ENCODE measurements at regions not wholly inside any gene's neighbourhood (a gene's known extent, or its start where the extent isn't known, plus 50 kb on each side); places are given as distances from the start of the nearest gene placed in this dataset.
"Not testable (repeated sequence)": the region's sequence is repeated elsewhere in the genome, so short reads cannot be mapped to it uniquely, and the experiment has no call there.

GRCh38 chr4:3961091-3961672 lies 195.0 kb downstream of the ADRA2C start:
- not testable (repeated sequence) for TF ChIP-seq CTCF (conservative IDR thresholded peaks at IDR 0.05); ZFX (IDR thresholded peaks at IDR 0.05)
